KMS-11 (cell line): ENCODE measurements at regions not wholly inside any gene's neighbourhood (a gene's known extent, or its start where the extent isn't known, plus 50 kb on each side); places are given as distances from the start of the nearest gene placed in this dataset.

Source experiments
- H2AFZ ChIP-seq: fragments of 200-600 bp; sonication (generic); 2 replicates; pipeline ENCODE4 v1.6.1; 2016; ENCODE audit warnings: antibody characterized with exemption, mixed run types, low read depth
- H3K27ac ChIP-seq: fragments of 200-600 bp; sonication (generic); 2 replicates; pipeline ENCODE4 v1.6.1; 2016; ENCODE audit warnings: mild to moderate bottlenecking, mixed run types
- H3K27me3 ChIP-seq: fragments of 200-600 bp; sonication (generic); 2 replicates; pipeline ENCODE4 v1.6.1; 2017; ENCODE audit warnings: mild to moderate bottlenecking, low read depth, mixed run types, moderate library complexity; ENCODE audit not compliant: insufficient read depth
- H3K36me3 ChIP-seq: fragments of 200-600 bp; sonication (generic); 2 replicates; pipeline ENCODE4 v1.6.1; 2017; ENCODE audit warnings: mild to moderate bottlenecking, mixed run types; ENCODE audit not compliant: insufficient read depth
- H3K4me1 ChIP-seq: fragments of 200-600 bp; sonication (generic); 2 replicates; pipeline ENCODE4 v1.6.1; 2016; ENCODE audit warnings: mild to moderate bottlenecking, low read depth, mixed run types; ENCODE audit not compliant: poor library complexity, severe bottlenecking
- H3K4me2 ChIP-seq: fragments of 200-600 bp; sonication (generic); 2 replicates; pipeline ENCODE4 v1.7.0; 2016; ENCODE audit warnings: mild to moderate bottlenecking, mixed run types
- H3K4me3 ChIP-seq: fragments of 200-600 bp; sonication (generic); IDR thresholded peaks from 2 replicates; pipeline ENCODE4 v1.6.1; 2017; ENCODE audit warnings: low read depth, low read length, mixed read lengths; ENCODE audit not compliant: insufficient read depth
- H3K79me2 ChIP-seq: fragments of 200-600 bp; sonication (generic); 2 replicates; pipeline ENCODE4 v1.6.1; 2016; ENCODE audit warnings: low read depth, mixed run types; ENCODE audit not compliant: insufficient read depth
- H3K9ac ChIP-seq: fragments of 200-600 bp; sonication (generic); 2 replicates; pipeline ENCODE4 v1.6.1; 2016; ENCODE audit warnings: mild to moderate bottlenecking, mixed run types
- H4K20me1 ChIP-seq: fragments of 200-600 bp; sonication (generic); 2 replicates; pipeline ENCODE4 v1.6.1; 2016; ENCODE audit warnings: mild to moderate bottlenecking, mixed run types; ENCODE audit not compliant: insufficient read depth
- CTCF ChIP-seq: fragments of 200-600 bp; sonication (generic); conservative IDR thresholded peaks from 2 replicates; pipeline ENCODE4 v1.6.1; 2017; ENCODE audit warnings: low read depth, mild to moderate bottlenecking, antibody characterized with exemption, low read length, moderate library complexity, mixed read lengths

- Histone ChIP-seq H3K36me3 (no peaks in the 10 kb centered on the region), H3K9ac (no peak overlapping the region), H3K27me3 (no peaks in the 10 kb centered on the region), H3K79me2 (no peaks in the 10 kb centered on the region), H2AFZ (no peak overlapping the region), H3K4me2 (no peak overlapping the region), H3K4me1 (no peaks in the 10 kb centered on the region), H3K4me3 (no peak overlapping the region), H4K20me1 (0 out of 2 replicates have a peak, but pooled peaks cover 5% of the 10 kb centered on the region), H3K27ac (no peak overlapping the region)
- TF ChIP-seq CTCF = no peak
Observed at GRCh38 chr18:27602092-27602491, 417.0 kb upstream of the CHST9 start.

GRCh38 chr18:27600245-27600644 is 415.1 kb upstream of the CHST9 start:
- Histone ChIP-seq H2AFZ (no peak overlapping the region), H3K79me2 (no peaks in the 10 kb centered on the region), H4K20me1 (0 out of 2 replicates have a peak, but pooled peaks cover 5% of the 10 kb centered on the region), H3K27ac (no peak overlapping the region), H3K4me2 (no peak overlapping the region), H3K4me3 (no peak overlapping the region), H3K27me3 (no peaks in the 10 kb centered on the region), H3K36me3 (no peaks in the 10 kb centered on the region), H3K4me1 (no peaks in the 10 kb centered on the region), H3K9ac (no peak overlapping the region)
- TF ChIP-seq CTCF = no peak

- Histone ChIP-seq H3K4me1 (no peaks in the 10 kb centered on the region), H3K9ac (no peak overlapping the region), H3K36me3 (no peaks in the 10 kb centered on the region), H2AFZ (no peak overlapping the region), H4K20me1 (0 out of 2 replicates have a peak, but pooled peaks cover 5% of the 10 kb centered on the region), H3K4me2 (no peak overlapping the region), H3K79me2 (no peaks in the 10 kb centered on the region), H3K27me3 (no peaks in the 10 kb centered on the region), H3K4me3 (no peak overlapping the region), H3K27ac (no peak overlapping the region)
- peak; percentile 94 for TF ChIP-seq CTCF
Observed at GRCh38 chr18:27599202-27599829, 414.2 kb upstream of the CHST9 start.

- Histone ChIP-seq H3K4me3 (no peak overlapping the region), H3K9ac (no peak overlapping the region), H3K27me3 (no peaks in the 10 kb centered on the region), H3K4me1 (no peaks in the 10 kb centered on the region), H3K79me2 (no peaks in the 10 kb centered on the region), H2AFZ (no peak overlapping the region), H3K4me2 (no peak overlapping the region), H4K20me1 (0 out of 2 replicates have a peak, but pooled peaks cover 5% of the 10 kb centered on the region), H3K36me3 (no peaks in the 10 kb centered on the region), H3K27ac (no peak overlapping the region)
- no peak for TF ChIP-seq CTCF
Observed at GRCh38 chr18:27595113-27595838, 410.2 kb upstream of the CHST9 start.
